ENCODE measurements at regions not wholly inside any gene's neighbourhood (a gene's known extent, or its start where the extent isn't known, plus 50 kb on each side); places are given as distances from the start of the nearest gene placed in this dataset.

GRCh38 chr5:52063186-52063585 is 679.9 kb downstream of the ISL1 start:
- no peaks in the 10 kb centered on the region for H3K36me3 ChIP-seq (ENCODE audit: insufficient read depth, low read length)
- no peak overlapping the region for H2AFZ ChIP-seq (ENCODE audit: low read length)

GRCh38 chr5:52065182-52065581 is 681.9 kb downstream of the ISL1 start:
- no peak for TF ChIP-seq EZH2phosphoT487 (IDR thresholded peaks at IDR 0.05; ENCODE audit: borderline replicate concordance)
- no peak for TF ChIP-seq CTCF (conservative IDR thresholded peaks at IDR 0.05; ENCODE audit: low read length)
- H3K4me3 ChIP-seq (ENCODE audit: low read length, poor library complexity, severe bottlenecking) = no peak overlapping the region
- H3K9ac ChIP-seq (ENCODE audit: low read depth, low read length, poor library complexity, severe bottlenecking) = no peak overlapping the region
- H3K9me3 ChIP-seq (ENCODE audit: insufficient read depth, low read depth, low read length) = no peaks in the 10 kb centered on the region; the same call in 1 of the 2 replicates
- H2AFZ ChIP-seq (ENCODE audit: low read length) = no peak overlapping the region
- no peaks in the 10 kb centered on the region for H3K4me1 ChIP-seq (ENCODE audit: insufficient read depth, low read length, poor library complexity, severe bottlenecking)
- no peaks in the 10 kb centered on the region for H4K20me1 ChIP-seq (ENCODE audit: insufficient read depth, low read length, poor library complexity, severe bottlenecking)
- no peaks in the 10 kb centered on the region for H3K27me3 ChIP-seq (ENCODE audit: insufficient read depth, low read length, poor library complexity, severe bottlenecking)
- H3F3A ChIP-seq (ENCODE audit: low read depth) = no peaks in the 10 kb centered on the region
- no peak overlapping the region for H3K4me2 ChIP-seq (ENCODE audit: low read depth, low read length, poor library complexity, severe bottlenecking)
- H3K79me2 ChIP-seq (ENCODE audit: insufficient read depth, low read length) = no peaks in the 10 kb centered on the region
- H3K9me2 ChIP-seq (replicated peaks; ENCODE audit: low read depth, low read length) = no peaks in the 10 kb centered on the region
- H3K36me3 ChIP-seq (ENCODE audit: insufficient read depth, low read length) = no peaks in the 10 kb centered on the region

More at GRCh38 chr5:52063186-52063585, 679.9 kb downstream of the ISL1 start:
- no peak overlapping the region for H3K4me3 ChIP-seq (ENCODE audit: low read length, poor library complexity, severe bottlenecking)
- H3K9ac ChIP-seq (ENCODE audit: low read depth, low read length, poor library complexity, severe bottlenecking) = no peak overlapping the region
- no peaks in the 10 kb centered on the region; the same call in 1 of the 2 replicates for H3K9me3 ChIP-seq (ENCODE audit: insufficient read depth, low read depth, low read length)
- H3K4me1 ChIP-seq (ENCODE audit: insufficient read depth, low read length, poor library complexity, severe bottlenecking) = no peaks in the 10 kb centered on the region
- no peaks in the 10 kb centered on the region for H3K27me3 ChIP-seq (ENCODE audit: insufficient read depth, low read length, poor library complexity, severe bottlenecking)
- H3K4me2 ChIP-seq (ENCODE audit: low read depth, low read length, poor library complexity, severe bottlenecking) = no peak overlapping the region
- TF ChIP-seq EZH2phosphoT487 (IDR thresholded peaks at IDR 0.05; ENCODE audit: borderline replicate concordance) (no peak), CTCF (conservative IDR thresholded peaks at IDR 0.05; ENCODE audit: low read length) (no peak)
- H3F3A ChIP-seq (ENCODE audit: low read depth) = no peaks in the 10 kb centered on the region
- H3K79me2 ChIP-seq (ENCODE audit: insufficient read depth, low read length) = no peaks in the 10 kb centered on the region
- H4K20me1 ChIP-seq (ENCODE audit: insufficient read depth, low read length, poor library complexity, severe bottlenecking) = no peaks in the 10 kb centered on the region
- no peaks in the 10 kb centered on the region for H3K9me2 ChIP-seq (replicated peaks; ENCODE audit: low read depth, low read length)

GRCh38 chr5:52069997-52070396 is 686.7 kb downstream of the ISL1 start:
- TF ChIP-seq CTCF (conservative IDR thresholded peaks at IDR 0.05; ENCODE audit: low read length) (no peak), EZH2phosphoT487 (IDR thresholded peaks at IDR 0.05; ENCODE audit: borderline replicate concordance) (no peak)
- Histone ChIP-seq H3K27me3 (ENCODE audit: insufficient read depth, low read length, poor library complexity, severe bottlenecking) (no peaks in the 10 kb centered on the region), H3F3A (ENCODE audit: low read depth) (no peaks in the 10 kb centered on the region), H3K4me2 (ENCODE audit: low read depth, low read length, poor library complexity, severe bottlenecking) (no peak overlapping the region), H3K79me2 (ENCODE audit: insufficient read depth, low read length) (no peaks in the 10 kb centered on the region), H3K9ac (ENCODE audit: low read depth, low read length, poor library complexity, severe bottlenecking) (no peak overlapping the region), H3K36me3 (ENCODE audit: insufficient read depth, low read length) (no peaks in the 10 kb centered on the region), H3K9me3 (ENCODE audit: insufficient read depth, low read depth, low read length) (no peaks in the 10 kb centered on the region; the same call in 1 of the 2 replicates), H3K9me2 (replicated peaks; ENCODE audit: low read depth, low read length) (no peaks in the 10 kb centered on the region), H3K4me3 (ENCODE audit: low read length, poor library complexity, severe bottlenecking) (no peak overlapping the region), H2AFZ (ENCODE audit: low read length) (no peak overlapping the region), H4K20me1 (ENCODE audit: insufficient read depth, low read length, poor library complexity, severe bottlenecking) (no peaks in the 10 kb centered on the region), H3K4me1 (ENCODE audit: insufficient read depth, low read length, poor library complexity, severe bottlenecking) (no peaks in the 10 kb centered on the region)
